ENCODE measurements at regions not wholly inside any gene's neighbourhood (a gene's known extent, or its start where the extent isn't known, plus 50 kb on each side); places are given as distances from the start of the nearest gene placed in this dataset.
"Not testable (repeated sequence)": the region's sequence is repeated elsewhere in the genome, so short reads cannot be mapped to it uniquely, and the experiment has no call there.

DNA sequence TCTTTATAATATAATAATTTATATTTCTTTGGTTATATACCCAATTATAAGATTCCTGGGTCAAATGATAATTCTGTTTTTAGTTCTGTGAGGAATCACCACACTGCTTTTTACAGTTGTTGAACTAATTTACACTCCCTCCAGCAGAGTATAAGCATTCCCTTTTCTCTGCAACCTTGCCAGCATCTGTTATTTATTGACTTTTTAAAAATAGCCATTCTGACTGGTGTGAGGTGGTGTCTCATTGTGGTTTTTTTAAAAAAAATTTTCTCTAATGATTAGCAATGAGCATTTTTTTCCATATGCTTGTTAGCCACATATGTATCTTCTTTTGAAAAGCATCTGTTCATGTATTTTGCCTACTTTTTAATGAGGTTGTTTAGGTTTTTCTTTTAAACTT, 122.2 kb downstream of the ZNF486 start:
- Histone ChIP-seq H3K27ac (ENCODE audit: low read depth, low read length) (no peak overlapping the region), H3K79me2 (ENCODE audit: control insufficient read depth, low read length) (no peaks in the 10 kb centered on the region), H3K4me1 (ENCODE audit: control insufficient read depth, low read length) (no peaks in the 10 kb centered on the region), H3K27me3 (ENCODE audit: control insufficient read depth, low read length) (no peaks in the 10 kb centered on the region), H3K36me3 (ENCODE audit: control insufficient read depth, low read length) (no peaks in the 10 kb centered on the region), H3K9me3 (ENCODE audit: control insufficient read depth, insufficient read depth, low read length) (no peaks in the 10 kb centered on the region), H3F3A (ENCODE audit: control insufficient read depth, insufficient read depth) (no peaks in the 10 kb centered on the region), H4K20me1 (ENCODE audit: control insufficient read depth, insufficient read depth, low read depth, low read length) (no peaks in the 10 kb centered on the region), H3K4me3 (ENCODE audit: low read length) (no peak overlapping the region), H3K9me2 (replicated peaks; ENCODE audit: control insufficient read depth, low read length) (no peaks in the 10 kb centered on the region), H3K4me2 (ENCODE audit: low read length) (no peak overlapping the region)
- TF ChIP-seq, protein P1, sequence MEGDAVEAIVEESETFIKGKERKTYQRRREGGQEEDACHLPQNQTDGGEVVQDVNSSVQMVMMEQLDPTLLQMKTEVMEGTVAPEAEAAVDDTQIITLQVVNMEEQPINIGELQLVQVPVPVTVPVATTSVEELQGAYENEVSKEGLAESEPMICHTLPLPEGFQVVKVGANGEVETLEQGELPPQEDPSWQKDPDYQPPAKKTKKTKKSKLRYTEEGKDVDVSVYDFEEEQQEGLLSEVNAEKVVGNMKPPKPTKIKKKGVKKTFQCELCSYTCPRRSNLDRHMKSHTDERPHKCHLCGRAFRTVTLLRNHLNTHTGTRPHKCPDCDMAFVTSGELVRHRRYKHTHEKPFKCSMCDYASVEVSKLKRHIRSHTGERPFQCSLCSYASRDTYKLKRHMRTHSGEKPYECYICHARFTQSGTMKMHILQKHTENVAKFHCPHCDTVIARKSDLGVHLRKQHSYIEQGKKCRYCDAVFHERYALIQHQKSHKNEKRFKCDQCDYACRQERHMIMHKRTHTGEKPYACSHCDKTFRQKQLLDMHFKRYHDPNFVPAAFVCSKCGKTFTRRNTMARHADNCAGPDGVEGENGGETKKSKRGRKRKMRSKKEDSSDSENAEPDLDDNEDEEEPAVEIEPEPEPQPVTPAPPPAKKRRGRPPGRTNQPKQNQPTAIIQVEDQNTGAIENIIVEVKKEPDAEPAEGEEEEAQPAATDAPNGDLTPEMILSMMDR (IDR thresholded peaks at IDR 0.05; ENCODE audit: low read depth, low read length, poor library complexity, severe bottlenecking), result no peak
- TF ChIP-seq EZH2phosphoT487 (IDR thresholded peaks at IDR 0.05; ENCODE audit: borderline replicate concordance, low read length), result no peak

DNA sequence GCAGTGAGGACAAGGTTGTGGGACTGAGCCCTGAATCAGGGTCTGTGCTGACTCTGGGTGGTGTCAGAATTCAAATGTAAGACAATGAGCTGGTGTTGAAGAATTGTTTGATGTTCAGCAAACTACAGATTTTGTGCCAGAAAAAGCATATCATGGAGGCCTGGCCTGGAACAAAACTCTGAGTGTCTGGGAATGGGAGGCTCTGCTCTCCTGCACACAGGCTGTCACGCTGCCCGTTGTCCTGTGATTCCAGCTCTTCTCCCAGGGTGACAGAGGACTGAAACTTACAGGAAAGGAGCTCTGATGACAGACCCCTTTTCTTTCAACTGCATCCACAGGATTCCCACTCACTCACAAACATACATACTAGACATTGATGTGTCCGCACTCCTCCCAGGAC, 120.1 kb downstream of the ZNF486 start:
- Histone ChIP-seq H3K79me2 (ENCODE audit: control insufficient read depth, low read length) (no peaks in the 10 kb centered on the region), H4K20me1 (ENCODE audit: control insufficient read depth, insufficient read depth, low read depth, low read length) (no peaks in the 10 kb centered on the region), H3F3A (ENCODE audit: control insufficient read depth, insufficient read depth) (no peaks in the 10 kb centered on the region), H3K9me2 (replicated peaks; ENCODE audit: control insufficient read depth, low read length) (no peaks in the 10 kb centered on the region), H3K4me3 (ENCODE audit: low read length) (no peak overlapping the region), H3K4me2 (ENCODE audit: low read length) (no peak overlapping the region), H3K4me1 (ENCODE audit: control insufficient read depth, low read length) (no peaks in the 10 kb centered on the region), H3K9me3 (ENCODE audit: control insufficient read depth, insufficient read depth, low read length) (no peaks in the 10 kb centered on the region), H3K36me3 (ENCODE audit: control insufficient read depth, low read length) (no peaks in the 10 kb centered on the region), H3K27me3 (ENCODE audit: control insufficient read depth, low read length) (no peaks in the 10 kb centered on the region), H3K27ac (ENCODE audit: low read depth, low read length) (no peak overlapping the region)
- TF ChIP-seq, protein P1 (IDR thresholded peaks at IDR 0.05; ENCODE audit: low read depth, low read length, poor library complexity, severe bottlenecking), result no peak
- no peak for TF ChIP-seq EZH2phosphoT487 (IDR thresholded peaks at IDR 0.05; ENCODE audit: borderline replicate concordance, low read length)

DNA sequence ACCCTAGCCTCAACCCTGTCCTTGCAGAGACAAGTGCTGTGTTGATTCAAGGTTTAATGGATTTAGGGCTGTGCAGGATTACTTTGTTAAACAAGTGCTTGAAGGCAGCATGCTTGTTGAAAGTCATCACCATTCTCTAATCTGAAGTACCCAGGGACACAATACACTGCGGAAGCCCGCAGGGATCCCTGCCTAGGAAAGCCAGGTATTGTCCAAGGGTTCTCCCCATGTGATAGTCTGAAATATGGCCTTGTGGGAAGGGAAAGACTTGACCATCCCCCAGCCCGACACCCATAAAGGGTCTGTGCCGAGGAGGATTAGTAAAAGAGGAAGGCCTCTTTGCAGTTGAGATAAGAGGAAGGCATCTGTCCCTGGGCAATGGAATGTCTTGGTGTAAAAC, 118.9 kb downstream of the ZNF486 start:
- H3F3A ChIP-seq (ENCODE audit: control insufficient read depth, insufficient read depth); H3K9me2 ChIP-seq (replicated peaks; ENCODE audit: control insufficient read depth, low read length); H3K9me3 ChIP-seq (ENCODE audit: control insufficient read depth, insufficient read depth, low read length); H3K79me2 ChIP-seq (ENCODE audit: control insufficient read depth, low read length); H3K36me3 ChIP-seq (ENCODE audit: control insufficient read depth, low read length); H3K27me3 ChIP-seq (ENCODE audit: control insufficient read depth, low read length); H3K4me3 ChIP-seq (ENCODE audit: low read length); H3K27ac ChIP-seq (ENCODE audit: low read depth, low read length); H3K4me1 ChIP-seq (ENCODE audit: control insufficient read depth, low read length); H3K4me2 ChIP-seq (ENCODE audit: low read length); H4K20me1 ChIP-seq (ENCODE audit: control insufficient read depth, insufficient read depth, low read depth, low read length): not testable (repeated sequence)

DNA sequence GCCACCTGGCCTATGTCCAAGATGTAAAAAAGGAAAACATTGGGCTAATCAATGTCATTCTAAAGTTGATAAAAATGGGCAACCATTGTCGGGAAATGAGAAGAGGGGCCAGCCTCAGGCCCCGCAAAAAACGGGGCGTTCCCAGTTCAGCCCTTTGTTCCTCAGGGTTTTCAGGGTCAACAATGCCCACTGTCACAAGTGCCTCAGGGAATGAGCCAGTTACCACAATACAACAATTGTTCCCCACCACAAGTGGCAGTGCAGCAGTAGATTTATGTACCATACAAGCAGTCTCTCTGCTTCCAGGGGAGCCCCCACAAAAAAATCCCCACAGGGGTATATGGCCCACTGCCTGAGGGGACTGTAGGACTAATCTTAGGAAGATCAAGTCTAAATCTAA, 112.5 kb downstream of the ZNF486 start:
- peaks cover 6% of the 10 kb centered on the region for H3K4me1 ChIP-seq (ENCODE audit: control insufficient read depth, low read length)
- no peak for TF ChIP-seq EZH2phosphoT487 (IDR thresholded peaks at IDR 0.05; ENCODE audit: borderline replicate concordance, low read length)
- TF ChIP-seq, protein P1 (IDR thresholded peaks at IDR 0.05; ENCODE audit: low read depth, low read length, poor library complexity, severe bottlenecking), result no peak
- H3F3A ChIP-seq (ENCODE audit: control insufficient read depth, insufficient read depth), result no peaks in the 10 kb centered on the region
- H3K36me3 ChIP-seq (ENCODE audit: control insufficient read depth, low read length), result no peaks in the 10 kb centered on the region
- no peaks in the 10 kb centered on the region for H3K79me2 ChIP-seq (ENCODE audit: control insufficient read depth, low read length)
- no peaks in the 10 kb centered on the region for H4K20me1 ChIP-seq (ENCODE audit: control insufficient read depth, insufficient read depth, low read depth, low read length)
- no peak overlapping the region for H3K27ac ChIP-seq (ENCODE audit: low read depth, low read length)
- H3K4me3 ChIP-seq (ENCODE audit: low read length), result no peak overlapping the region
- no peaks in the 10 kb centered on the region; the same call in 1 of the 2 replicates for H3K9me3 ChIP-seq (ENCODE audit: control insufficient read depth, insufficient read depth, low read length)
- no peak overlapping the region for H3K4me2 ChIP-seq (ENCODE audit: low read length)
- H3K9me2 ChIP-seq (replicated peaks; ENCODE audit: control insufficient read depth, low read length), result no peaks in the 10 kb centered on the region
- no peaks in the 10 kb centered on the region for H3K27me3 ChIP-seq (ENCODE audit: control insufficient read depth, low read length)
